NCI-H774 (cell line): ENCODE measurements at regions not wholly inside any gene's neighbourhood (a gene's known extent, or its start where the extent isn't known, plus 50 kb on each side); places are given as distances from the start of the nearest gene placed in this dataset.

Experiments
- DNase-seq: peaks from one replicate; lab custom pipeline; 2025; lab: John Stamatoyannopoulos, UW

GRCh38 chr5:84685121-84685894 lies 300.6 kb upstream of the EDIL3 start:
- no peak for DNase-seq

- DNase-seq: no peak
These were observed 298.9 kb upstream of the EDIL3 start for GRCh38 chr5:84683594-84683993.

DNA sequence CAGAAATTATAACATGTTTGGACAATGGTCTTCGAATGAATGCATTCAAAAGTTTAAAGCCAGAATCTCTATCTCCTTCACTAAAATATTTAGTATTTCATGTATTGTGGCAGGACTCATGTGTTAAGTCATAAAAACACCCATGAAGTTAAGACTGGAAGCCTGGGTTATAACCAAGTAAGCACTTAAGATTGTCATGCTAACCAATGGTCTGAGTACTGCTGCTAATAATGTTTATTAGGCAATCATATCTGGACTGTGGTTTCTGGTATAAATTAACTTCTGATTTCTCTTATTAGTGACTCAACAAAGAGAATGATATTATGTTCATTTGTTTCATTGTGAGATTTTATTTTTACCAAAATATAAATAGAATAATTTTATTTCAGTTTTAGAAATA lies 297.9 kb upstream of the EDIL3 start:
- DNase-seq: no peak

DNA sequence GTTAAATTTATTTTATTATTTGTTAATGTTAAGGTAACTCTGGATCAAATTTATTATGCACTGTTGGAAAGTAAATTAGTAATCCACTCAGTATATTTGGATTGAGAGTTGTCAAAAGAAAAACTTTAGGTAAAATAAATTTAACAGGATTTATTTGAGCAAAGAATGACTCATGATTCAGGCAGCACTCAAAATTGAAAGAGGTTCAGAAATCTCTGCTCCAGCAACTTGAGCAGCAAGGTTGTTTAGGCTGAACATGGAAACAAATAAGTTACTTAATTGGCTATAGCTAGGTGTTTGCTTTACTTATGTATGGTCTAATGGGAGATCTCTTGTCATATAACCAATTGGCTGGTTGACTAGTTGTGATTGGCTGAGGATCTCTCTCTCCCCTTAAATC lies 296.2 kb upstream of the EDIL3 start:
- DNase-seq: no peak

GRCh38 chr5:84673785-84674184 lies 289.1 kb upstream of the EDIL3 start:
- no peak for DNase-seq

DNA sequence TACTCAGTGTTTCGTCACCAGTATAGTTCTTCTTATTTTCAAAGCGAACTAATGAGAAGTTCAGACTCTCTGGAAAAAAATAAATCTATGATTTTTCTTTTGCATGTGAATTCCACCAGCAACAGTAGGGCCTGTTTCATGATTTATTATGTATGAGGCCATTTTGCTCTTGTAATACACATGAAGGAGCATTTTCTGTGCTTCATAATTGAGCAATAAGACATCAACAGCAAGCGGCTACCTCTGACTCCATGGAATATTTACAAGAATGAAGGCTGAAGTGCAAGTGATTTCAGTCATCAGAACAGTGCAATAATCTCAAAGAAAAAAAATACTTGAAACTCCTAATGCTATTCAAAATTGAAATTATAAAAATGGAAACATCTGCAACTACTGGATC lies 282.9 kb upstream of the EDIL3 start:
- no peak for DNase-seq

DNA sequence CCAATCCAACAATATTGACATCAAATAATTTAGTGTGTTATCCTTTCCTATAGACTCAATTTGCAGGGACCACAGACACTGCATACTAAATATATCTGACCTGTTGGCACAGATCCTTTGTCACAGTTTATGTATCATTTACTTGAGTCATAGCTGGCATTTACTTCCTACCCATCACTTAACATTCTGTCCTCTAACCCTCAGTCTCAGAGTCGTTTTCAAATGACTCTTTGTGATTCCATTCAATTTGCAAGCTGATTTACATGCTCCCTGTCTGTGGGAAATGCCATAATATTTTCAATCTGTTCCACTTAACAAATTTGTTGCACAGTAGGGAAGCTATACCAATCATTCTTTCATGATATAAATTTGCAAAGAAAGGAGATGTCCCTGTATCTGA lies 265.7 kb upstream of the EDIL3 start:
- no peak for DNase-seq

DNA sequence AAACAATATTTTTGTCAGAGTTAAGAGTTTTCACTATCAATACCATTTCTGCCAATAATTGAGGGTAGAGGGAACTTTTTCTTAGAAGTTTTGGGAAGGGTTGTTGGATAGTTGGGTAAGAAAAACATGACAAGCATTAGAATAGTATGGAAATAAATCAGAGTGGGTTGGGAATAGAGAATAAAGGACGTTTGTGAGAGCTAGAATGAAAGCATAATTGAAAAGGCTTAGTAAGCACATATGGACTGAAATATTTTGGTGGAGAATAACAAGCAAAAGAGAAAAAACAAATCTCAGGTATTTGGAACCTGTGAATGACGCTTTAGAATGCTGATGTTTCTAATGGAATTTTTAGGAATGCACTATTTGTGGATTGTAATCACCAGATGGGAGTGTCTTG lies 262.9 kb upstream of the EDIL3 start:
- DNase-seq: no peak

DNA sequence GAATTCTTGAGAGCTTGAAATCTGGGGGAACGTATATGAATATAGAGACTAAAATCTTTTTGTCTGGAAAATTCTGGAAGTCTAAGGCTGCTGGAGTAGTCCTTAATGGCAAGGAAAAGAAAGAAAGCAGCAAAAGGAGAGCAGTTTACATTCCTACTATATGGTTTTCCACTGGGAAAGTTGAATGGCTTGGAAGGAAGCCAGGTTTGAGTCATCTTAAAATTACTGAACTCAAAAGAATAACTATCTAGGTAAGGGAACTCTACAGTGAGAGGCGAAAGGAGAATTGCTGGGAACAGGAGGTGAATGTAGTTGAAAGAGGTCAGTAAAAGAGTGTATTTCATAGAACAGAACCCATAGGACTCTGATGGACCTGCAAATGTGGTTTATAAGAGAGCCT lies 258.1 kb upstream of the EDIL3 start:
- DNase-seq: no peak

- no peak for DNase-seq
These were observed 257.6 kb upstream of the EDIL3 start for GRCh38 chr5:84642324-84642723.

DNA sequence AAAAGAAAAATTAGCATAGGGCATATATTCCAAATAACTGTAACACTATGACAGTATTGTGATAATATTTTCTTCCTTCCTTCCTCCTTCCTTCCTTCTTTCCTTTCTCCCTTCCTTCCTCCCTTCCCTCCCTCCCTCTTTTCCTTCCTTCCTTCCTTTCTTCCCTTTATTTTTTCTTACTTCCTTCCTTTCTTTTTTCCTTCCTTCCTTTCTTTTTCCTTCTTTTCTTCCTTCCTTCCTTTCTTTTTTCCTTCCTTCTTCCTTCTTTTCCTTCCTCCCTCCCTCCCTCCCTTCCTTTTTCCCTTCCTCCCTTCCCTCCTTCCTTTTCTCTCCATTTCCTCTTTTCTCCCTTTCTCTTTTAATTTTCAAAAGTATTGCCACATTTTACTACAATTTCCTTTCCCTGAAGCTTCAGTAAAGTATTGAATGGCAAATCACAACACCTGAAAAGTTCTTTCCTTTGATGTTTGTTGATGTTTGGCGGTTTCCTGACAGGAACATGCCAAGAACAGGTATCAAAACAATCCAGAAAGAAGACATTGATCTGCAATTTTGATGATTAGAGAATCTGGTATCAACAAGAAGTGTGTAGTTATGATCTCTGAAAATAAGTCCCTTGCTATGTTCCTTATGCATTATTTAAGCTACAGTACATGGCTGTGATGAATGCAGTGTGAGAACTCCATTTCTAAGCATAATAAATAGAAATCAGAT lies 253.1 kb upstream of the EDIL3 start:
- no peak for DNase-seq

DNA sequence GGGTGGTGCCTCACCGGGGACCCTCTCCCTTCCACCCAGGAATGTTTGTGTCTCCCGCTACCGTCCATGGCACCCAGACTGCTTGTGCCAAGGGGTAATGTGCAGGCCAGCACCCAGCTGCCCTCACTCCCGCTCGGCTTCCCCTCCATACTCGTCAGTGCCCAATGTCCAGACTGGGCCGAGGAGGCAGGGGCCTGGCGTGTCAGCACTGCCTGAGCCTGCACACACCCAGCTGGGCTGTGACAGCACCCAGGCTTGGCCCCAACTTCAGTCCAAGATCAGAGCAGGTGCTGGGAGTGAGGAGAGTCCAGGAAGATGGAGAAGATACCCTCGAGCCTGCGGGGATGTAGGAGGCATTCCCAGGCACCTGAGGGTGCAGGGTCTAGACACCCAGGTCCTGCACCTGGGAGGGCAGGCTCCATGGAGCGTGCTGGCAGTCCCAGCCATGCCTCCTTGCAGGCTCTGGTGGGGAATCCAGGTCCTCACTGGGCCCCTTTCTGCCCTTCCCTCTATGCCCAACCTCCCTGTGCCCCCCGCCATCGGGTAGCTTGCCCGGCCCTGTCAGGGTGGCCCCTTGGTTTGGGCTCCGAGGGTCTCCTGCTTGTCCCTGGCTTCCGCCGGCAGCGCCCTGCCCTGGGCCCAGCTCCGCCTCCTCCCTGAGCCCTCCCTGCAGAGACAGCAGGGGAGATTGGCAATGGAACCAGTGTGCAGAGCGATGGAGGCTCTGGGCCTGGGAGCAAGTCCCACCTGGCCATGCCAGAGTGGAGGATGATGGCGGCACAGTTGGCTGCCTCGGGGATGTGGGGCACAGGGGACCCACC lies 250.8 kb upstream of the EDIL3 start:
- no peak for DNase-seq

GRCh38 chr5:84634256-84634655 lies 249.6 kb upstream of the EDIL3 start:
- DNase-seq: no peak

GRCh38 chr5:84632418-84632817 lies 247.7 kb upstream of the EDIL3 start:
- no peak for DNase-seq

DNA sequence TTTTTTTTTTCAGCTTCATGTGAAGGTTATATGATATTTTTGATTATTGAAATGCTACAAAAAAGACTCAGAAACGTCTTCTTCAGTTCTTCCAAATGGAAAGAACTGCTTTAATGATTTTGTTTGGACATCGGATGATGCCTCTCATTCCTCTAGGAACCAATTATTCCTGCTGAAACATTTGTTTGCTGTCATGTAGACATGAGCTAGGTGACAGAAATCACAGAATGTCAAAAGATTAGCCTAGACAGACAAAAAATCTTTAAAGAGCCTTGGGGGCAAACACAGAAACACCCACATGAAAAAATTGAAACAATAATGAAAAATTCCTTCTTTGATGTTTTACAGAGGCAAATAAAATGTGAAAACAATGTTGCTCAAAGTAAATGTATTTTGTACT lies 244.2 kb upstream of the EDIL3 start:
- DNase-seq: no peak

DNA sequence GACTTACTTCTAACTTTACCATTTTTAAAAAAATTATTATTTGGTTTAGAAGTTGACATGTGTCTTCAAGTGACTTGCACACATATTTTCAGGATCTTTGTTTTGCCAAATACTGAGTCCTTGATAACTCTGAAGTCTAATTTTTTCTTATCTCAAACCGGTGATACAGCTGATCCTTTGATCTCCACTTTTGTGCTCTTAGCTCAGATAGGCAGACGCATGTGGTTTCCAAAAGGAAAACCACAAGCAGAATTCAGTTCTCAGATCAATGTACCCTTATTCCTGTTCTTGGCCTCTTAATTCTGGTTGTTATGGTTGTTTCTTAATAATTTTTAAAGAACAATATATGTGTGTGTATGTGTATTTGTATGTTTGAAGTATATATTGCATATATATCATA lies 238.3 kb upstream of the EDIL3 start:
- no peak for DNase-seq

DNA sequence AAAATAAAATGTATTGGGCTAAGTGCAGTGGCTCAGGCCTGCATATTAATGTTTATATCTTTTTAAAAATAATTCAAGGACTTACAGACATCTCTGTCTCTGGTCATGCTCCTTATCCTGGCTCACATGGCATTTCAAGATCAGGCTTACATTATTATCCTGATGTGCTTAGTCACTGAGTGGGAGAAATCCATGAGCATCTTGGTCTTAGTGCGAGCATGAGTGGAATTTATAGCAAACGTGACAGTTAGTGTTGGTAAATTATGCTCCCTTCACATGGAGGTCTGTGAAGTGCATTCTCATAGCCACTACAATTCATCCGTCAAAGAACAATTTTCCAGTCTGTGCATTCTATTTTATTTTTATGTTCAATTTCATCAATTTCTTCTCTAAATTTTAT lies 237.8 kb upstream of the EDIL3 start:
- DNase-seq: no peak

DNA sequence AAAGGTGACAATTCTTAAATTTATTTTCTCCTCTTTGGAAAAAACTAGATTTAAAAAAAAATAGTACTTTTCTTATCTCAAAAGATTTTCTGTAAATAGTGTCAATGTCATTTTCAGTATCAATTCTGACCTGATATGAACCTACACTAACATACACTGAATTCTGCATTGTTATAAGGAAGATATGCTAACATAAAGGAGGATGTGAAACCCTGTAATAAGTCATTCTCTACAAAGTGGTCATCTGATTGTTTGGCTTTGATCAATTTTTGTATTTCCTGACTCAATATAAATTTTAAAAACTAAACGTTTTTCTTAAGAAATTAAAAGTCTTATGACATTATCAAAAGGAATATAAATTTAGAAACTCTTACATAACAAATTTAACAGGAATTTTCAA lies 233.6 kb upstream of the EDIL3 start:
- DNase-seq: no peak

GRCh38 chr5:84614906-84615305 lies 230.2 kb upstream of the EDIL3 start:
- no peak for DNase-seq

GRCh38 chr5:84606784-84607183 lies 222.1 kb upstream of the EDIL3 start:
- no peak for DNase-seq

- DNase-seq: no peak
These were observed 220.6 kb upstream of the EDIL3 start for GRCh38 chr5:84605241-84605640.

DNA sequence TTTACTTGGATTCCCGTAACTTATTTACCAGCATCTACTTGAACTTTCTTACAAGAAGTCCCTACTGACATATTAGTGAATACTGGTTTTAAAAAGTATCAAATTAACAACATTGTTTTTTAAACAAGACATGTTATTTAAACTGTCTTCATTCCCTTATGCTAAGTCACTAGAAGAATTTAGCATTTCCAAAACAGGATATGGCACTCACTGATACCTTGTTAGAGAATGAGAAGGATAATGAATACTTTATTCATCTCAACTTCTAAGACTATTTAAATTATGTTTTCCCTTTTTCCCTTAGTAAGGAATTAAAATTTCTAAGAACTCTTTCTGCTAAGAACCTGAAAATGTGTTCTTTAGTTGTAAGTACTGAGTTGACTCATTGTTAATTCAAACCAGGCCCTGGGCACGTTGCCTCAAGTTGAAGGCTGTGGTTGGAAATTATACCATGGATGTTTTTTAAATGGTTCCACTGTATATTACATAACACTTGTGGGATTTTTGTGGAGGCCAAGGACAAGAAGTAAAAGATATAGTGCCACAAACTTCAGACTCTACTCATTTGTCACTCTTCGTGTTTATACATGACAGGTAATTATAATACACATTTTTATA lies 219.0 kb upstream of the EDIL3 start:
- no peak for DNase-seq

DNA sequence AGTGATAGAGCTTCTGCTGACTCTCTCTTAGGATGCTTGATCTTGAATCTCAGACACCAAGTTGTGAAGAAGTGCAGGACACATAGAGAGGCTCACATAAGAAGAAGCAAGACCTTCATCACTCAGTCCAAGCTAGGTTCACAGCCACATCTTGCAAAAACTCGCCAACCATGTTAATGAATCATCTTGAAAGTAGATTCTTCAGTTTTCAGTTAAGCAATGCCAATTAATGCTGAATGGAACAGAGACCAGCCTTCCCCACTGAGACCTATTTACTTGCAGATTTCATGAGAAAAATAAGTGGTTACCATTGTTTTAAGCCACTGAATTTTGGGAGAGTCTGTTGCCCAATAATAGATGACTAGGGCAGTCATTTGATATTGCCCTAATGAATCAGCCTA lies 217.7 kb upstream of the EDIL3 start:
- DNase-seq: no peak
